ENCODE measurements at regions not wholly inside any gene's neighbourhood (a gene's known extent, or its start where the extent isn't known, plus 50 kb on each side); places are given as distances from the start of the nearest gene placed in this dataset.
"Not testable (repeated sequence)": the region's sequence is repeated elsewhere in the genome, so short reads cannot be mapped to it uniquely, and the experiment has no call there.

GRCh38 chr22:47371263-47372090, 609.0 kb downstream of the TBC1D22A start:
- no peak for DNase-seq (ENCODE audit: low spot score)

GRCh38 chr22:47370448-47371262, 608.2 kb downstream of the TBC1D22A start:
- no peak for DNase-seq (ENCODE audit: low spot score)

- no peak for DNase-seq (ENCODE audit: low spot score)
These were observed 607.1 kb downstream of the TBC1D22A start for GRCh38 chr22:47369431-47370015.

GRCh38 chr22:47369020-47369419, 606.6 kb downstream of the TBC1D22A start:
- no peak for DNase-seq (ENCODE audit: low spot score)

GRCh38 chr22:47367993-47368945, 605.8 kb downstream of the TBC1D22A start:
- no peak for DNase-seq (ENCODE audit: low spot score)

GRCh38 chr22:47367107-47367690, 604.7 kb downstream of the TBC1D22A start:
- no peak for DNase-seq (ENCODE audit: low spot score)

- DNase-seq (ENCODE audit: low spot score): no peak
These were observed 603.7 kb downstream of the TBC1D22A start for GRCh38 chr22:47366026-47366767.

- no peak for DNase-seq (ENCODE audit: low spot score)
These were observed 598.8 kb downstream of the TBC1D22A start for GRCh38 chr22:47361247-47361646.

- no peak for DNase-seq (ENCODE audit: low spot score)
These were observed 595.0 kb downstream of the TBC1D22A start for GRCh38 chr22:47357493-47357892.

GRCh38 chr22:47357086-47357485, 594.6 kb downstream of the TBC1D22A start:
- no peak for DNase-seq (ENCODE audit: low spot score)

- DNase-seq (ENCODE audit: low spot score): no peak
These were observed 594.1 kb downstream of the TBC1D22A start for GRCh38 chr22:47356511-47357011.

- DNase-seq (ENCODE audit: low spot score): no peak
These were observed 593.5 kb downstream of the TBC1D22A start for GRCh38 chr22:47355776-47356510.

GRCh38 chr22:47355388-47355725, 592.9 kb downstream of the TBC1D22A start:
- DNase-seq (ENCODE audit: low spot score): no peak

- no peak for DNase-seq (ENCODE audit: low spot score)
These were observed 592.4 kb downstream of the TBC1D22A start for GRCh38 chr22:47354668-47355387.

- DNase-seq (ENCODE audit: low spot score): no peak
These were observed 590.7 kb downstream of the TBC1D22A start for GRCh38 chr22:47352920-47353700.

GRCh38 chr22:47351836-47352579, 589.6 kb downstream of the TBC1D22A start:
- no peak for DNase-seq (ENCODE audit: low spot score)

GRCh38 chr22:47346287-47346686, 583.8 kb downstream of the TBC1D22A start:
- DNase-seq (ENCODE audit: low spot score): not testable (repeated sequence)
